ENCODE measurements at regions not wholly inside any gene's neighbourhood (a gene's known extent, or its start where the extent isn't known, plus 50 kb on each side); places are given as distances from the start of the nearest gene placed in this dataset.

- Histone ChIP-seq H3K79me2 (ENCODE audit: insufficient read depth, low read length) (no peaks in the 10 kb centered on the region), H3K9ac (ENCODE audit: low read depth, low read length) (no peak overlapping the region), H2AFZ (ENCODE audit: low read depth, low read length) (no peak overlapping the region), H3K9me3 (ENCODE audit: insufficient read depth, low read length, severe bottlenecking) (no peaks in the 10 kb centered on the region), H3K27ac (ENCODE audit: low read length) (no peak overlapping the region), H3K4me2 (ENCODE audit: insufficient read depth, low read length) (no peak overlapping the region), H3K4me1 (ENCODE audit: insufficient read depth, low read length) (no peaks in the 10 kb centered on the region), H3K36me3 (ENCODE audit: insufficient read depth, low read length) (peaks cover 29% of the 10 kb centered on the region), H3K4me3 (ENCODE audit: low read depth in 1 of 2, low read length in 2 of 2) (no peak overlapping the region), H3K27me3 (ENCODE audit: insufficient read depth, low read length, poor library complexity) (no peaks in the 10 kb centered on the region), H4K20me1 (ENCODE audit: insufficient read depth, low read length) (no peaks in the 10 kb centered on the region)
- ATAC-seq (ENCODE audit: insufficient read depth, low read depth) (no peak), DNase-seq (no peak)
- TF ChIP-seq CTCF (IDR thresholded peaks at IDR 0.05; ENCODE audit: borderline replicate concordance, extremely low read depth, low read length, poor library complexity, severe bottlenecking) (no peak), EZH2 (IDR thresholded peaks at IDR 0.05; ENCODE audit: borderline replicate concordance, low read depth, low read length, severe bottlenecking) (no peak)
These were observed 89.0 kb upstream of the SMURF2 start for GRCh38 chr17:64750891-64751677.

GRCh38 chr17:64750478-64750877 lies 88.4 kb upstream of the SMURF2 start:
- Histone ChIP-seq H3K4me3 (ENCODE audit: low read depth in 1 of 2, low read length in 2 of 2) (no peak overlapping the region), H3K9me3 (ENCODE audit: insufficient read depth, low read length, severe bottlenecking) (no peaks in the 10 kb centered on the region), H3K9ac (ENCODE audit: low read depth, low read length) (no peak overlapping the region), H3K79me2 (ENCODE audit: insufficient read depth, low read length) (no peaks in the 10 kb centered on the region), H3K4me2 (ENCODE audit: insufficient read depth, low read length) (no peak overlapping the region), H3K4me1 (ENCODE audit: insufficient read depth, low read length) (no peaks in the 10 kb centered on the region), H3K36me3 (ENCODE audit: insufficient read depth, low read length) (peaks cover 25% of the 10 kb centered on the region), H3K27me3 (ENCODE audit: insufficient read depth, low read length, poor library complexity) (no peaks in the 10 kb centered on the region), H3K27ac (ENCODE audit: low read length) (no peak overlapping the region), H4K20me1 (ENCODE audit: insufficient read depth, low read length) (no peaks in the 10 kb centered on the region), H2AFZ (ENCODE audit: low read depth, low read length) (no peak overlapping the region)
- ATAC-seq (ENCODE audit: insufficient read depth, low read depth) (no peak), DNase-seq (no peak)
- no peak for TF ChIP-seq EZH2 (IDR thresholded peaks at IDR 0.05; ENCODE audit: borderline replicate concordance, low read depth, low read length, severe bottlenecking)
- TF ChIP-seq CTCF (IDR thresholded peaks at IDR 0.05; ENCODE audit: borderline replicate concordance, extremely low read depth, low read length, poor library complexity, severe bottlenecking) = no peak

- H3K27ac ChIP-seq (ENCODE audit: low read length) = no peak overlapping the region
- no peaks in the 10 kb centered on the region for H3K9me3 ChIP-seq (ENCODE audit: insufficient read depth, low read length, severe bottlenecking)
- no peak for TF ChIP-seq EZH2 (IDR thresholded peaks at IDR 0.05; ENCODE audit: borderline replicate concordance, low read depth, low read length, severe bottlenecking)
- no peak for TF ChIP-seq CTCF (IDR thresholded peaks at IDR 0.05; ENCODE audit: borderline replicate concordance, extremely low read depth, low read length, poor library complexity, severe bottlenecking)
- no peak overlapping the region for H2AFZ ChIP-seq (ENCODE audit: low read depth, low read length)
- no peak overlapping the region for H3K9ac ChIP-seq (ENCODE audit: low read depth, low read length)
- no peaks in the 10 kb centered on the region for H3K27me3 ChIP-seq (ENCODE audit: insufficient read depth, low read length, poor library complexity)
- no peaks in the 10 kb centered on the region for H3K79me2 ChIP-seq (ENCODE audit: insufficient read depth, low read length)
- H3K4me2 ChIP-seq (ENCODE audit: insufficient read depth, low read length) = no peak overlapping the region
- peaks cover 21% of the 10 kb centered on the region for H3K36me3 ChIP-seq (ENCODE audit: insufficient read depth, low read length)
- H4K20me1 ChIP-seq (ENCODE audit: insufficient read depth, low read length) = no peaks in the 10 kb centered on the region
- no peak for DNase-seq
- no peak for ATAC-seq (ENCODE audit: insufficient read depth, low read depth)
- H3K4me1 ChIP-seq (ENCODE audit: insufficient read depth, low read length) = no peaks in the 10 kb centered on the region
- H3K4me3 ChIP-seq (ENCODE audit: low read depth in 1 of 2, low read length in 2 of 2) = no peak overlapping the region
These were observed 87.2 kb upstream of the SMURF2 start for GRCh38 chr17:64749306-64749705.
